AG09309 (cell line): ENCODE measurements at regions not wholly inside any gene's neighbourhood (a gene's known extent, or its start where the extent isn't known, plus 50 kb on each side); places are given as distances from the start of the nearest gene placed in this dataset.

ENCODE experiments used
- DNase-seq: peaks from one replicate; pipeline ENCODE4 v3.0.0-alpha.2; 2010; ENCODE audit warnings: low read depth
- H3K4me3 ChIP-seq: 2 replicates; pipeline ENCODE4 v1.5.1; 2011; ENCODE audit warnings: mild to moderate bottlenecking, low read depth, low read length, moderate library complexity; ENCODE audit not compliant: control insufficient read depth
- CTCF ChIP-seq: IDR thresholded peaks from 2 replicates; pipeline ENCODE4 v1.5.1; 2011; ENCODE audit warnings: mild to moderate bottlenecking, low read depth, low read length, inconsistent platforms; ENCODE audit not compliant: insufficient read depth, control insufficient read depth; ENCODE audit errors: missing control alignments

GRCh38 chr4:111788099-111788498 is 357.2 kb upstream of the FAM241A start:
- TF ChIP-seq CTCF, result no peak
- no peak for DNase-seq
- H3K4me3 ChIP-seq, result no peak overlapping the region

DNA sequence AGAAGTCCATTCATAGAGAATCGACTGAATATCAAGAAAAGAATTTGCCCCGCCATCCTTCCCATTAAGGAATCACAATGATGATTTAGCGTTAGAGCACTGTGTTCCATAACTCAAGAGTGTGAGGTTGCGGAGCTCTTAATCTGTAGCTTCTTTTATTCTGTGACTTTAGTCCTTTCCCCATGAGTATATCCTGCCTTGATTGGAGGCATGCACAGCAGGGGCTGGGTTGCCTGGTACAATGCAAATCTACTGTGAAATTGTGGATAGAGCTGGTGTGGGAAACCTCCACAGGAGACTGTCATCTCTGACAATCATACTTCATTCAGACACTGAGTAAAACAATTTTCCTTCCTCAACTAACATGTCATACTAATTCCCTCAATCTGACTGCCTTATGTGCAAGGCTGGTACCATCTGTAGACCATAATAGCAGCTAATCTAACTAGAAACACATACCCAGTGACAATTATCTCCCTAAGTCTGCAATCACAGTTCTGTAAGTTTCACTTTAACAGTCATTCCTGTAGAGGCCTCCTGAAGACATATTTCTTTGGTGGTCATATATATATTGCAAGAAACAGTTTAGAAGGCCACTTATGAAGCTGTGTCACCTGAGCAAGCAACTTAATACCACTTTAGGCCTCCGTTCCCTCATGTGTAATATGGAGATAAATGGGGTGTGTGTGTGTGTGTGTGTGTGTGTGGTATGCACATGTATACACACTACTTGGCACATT is 355.2 kb upstream of the FAM241A start:
- no peak overlapping the region for H3K4me3 ChIP-seq

DNA sequence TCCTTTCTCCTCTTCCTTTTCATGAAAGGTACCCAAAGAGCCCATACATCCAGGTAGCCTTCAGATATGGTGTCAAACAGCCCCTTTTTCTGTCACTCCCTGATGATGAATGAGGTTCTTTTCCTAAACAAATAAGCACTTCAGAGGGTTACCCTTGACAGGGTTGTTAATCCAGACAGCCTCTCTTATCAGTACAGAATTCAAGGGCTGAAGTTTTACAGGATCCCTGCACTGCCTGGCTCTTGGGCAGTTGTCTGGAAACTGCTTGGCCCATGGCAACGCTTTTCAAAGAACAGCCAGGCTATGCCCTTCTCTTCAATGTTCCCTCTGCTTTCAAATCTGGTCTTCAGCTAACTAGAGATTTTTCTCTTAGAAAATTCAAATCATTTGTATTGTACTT is 352.6 kb upstream of the FAM241A start:
- no peak overlapping the region for H3K4me3 ChIP-seq
- DNase-seq, result no peak
- TF ChIP-seq CTCF, result no peak

More for the DNA sequence above, 355.2 kb upstream of the FAM241A start:
- TF ChIP-seq CTCF, result no peak
- DNase-seq, result no peak

GRCh38 chr4:111793433-111794091 is 351.7 kb upstream of the FAM241A start:
- no peak for TF ChIP-seq CTCF
- no peak overlapping the region for H3K4me3 ChIP-seq
- no peak for DNase-seq

DNA sequence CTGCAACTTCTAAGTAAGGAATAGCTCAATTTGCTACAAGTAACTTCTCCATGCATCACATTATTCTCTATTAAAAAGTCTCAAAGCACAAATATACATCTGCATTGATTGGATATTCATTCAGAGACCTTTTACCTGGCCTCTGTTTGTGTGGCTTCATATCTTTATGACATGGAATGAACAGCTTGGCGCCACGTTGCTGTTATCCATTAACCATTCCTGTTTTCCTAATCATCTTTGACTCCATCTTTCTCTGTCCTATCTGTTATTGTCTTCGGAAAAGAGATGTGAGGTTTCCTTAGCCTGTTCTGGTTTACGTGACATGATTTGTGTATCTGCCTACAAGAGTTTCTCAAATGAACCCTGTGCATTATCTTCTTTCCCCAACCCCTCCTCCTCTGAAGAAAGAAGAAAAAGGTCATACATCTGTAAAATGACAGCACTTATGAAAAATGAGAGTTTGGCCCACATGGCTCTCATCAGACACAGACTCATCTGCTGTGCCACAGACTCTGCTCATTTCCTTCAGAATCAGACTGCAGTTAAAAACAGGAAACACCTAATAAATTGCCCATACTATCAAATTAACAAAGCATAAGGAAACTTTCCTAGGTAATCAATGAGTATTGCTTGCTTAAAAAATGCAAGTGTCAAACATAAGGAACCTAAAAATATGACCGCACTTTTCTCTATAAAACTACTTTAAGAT is 347.6 kb upstream of the FAM241A start:
- no peak for TF ChIP-seq CTCF
- no peak for DNase-seq
- H3K4me3 ChIP-seq, result no peak overlapping the region

GRCh38 chr4:111798840-111799239 is 346.4 kb upstream of the FAM241A start:
- no peak overlapping the region for H3K4me3 ChIP-seq
- TF ChIP-seq CTCF, result no peak
- DNase-seq, result no peak
